AG20443 (cell line): ENCODE measurements at regions not wholly inside any gene's neighbourhood (a gene's known extent, or its start where the extent isn't known, plus 50 kb on each side); places are given as distances from the start of the nearest gene placed in this dataset.

Experiments used
- DNase-seq: peaks from one replicate; pipeline ENCODE4 v3.0.0; 2012; ENCODE audit warnings: low spot score, mixed read lengths

DNA sequence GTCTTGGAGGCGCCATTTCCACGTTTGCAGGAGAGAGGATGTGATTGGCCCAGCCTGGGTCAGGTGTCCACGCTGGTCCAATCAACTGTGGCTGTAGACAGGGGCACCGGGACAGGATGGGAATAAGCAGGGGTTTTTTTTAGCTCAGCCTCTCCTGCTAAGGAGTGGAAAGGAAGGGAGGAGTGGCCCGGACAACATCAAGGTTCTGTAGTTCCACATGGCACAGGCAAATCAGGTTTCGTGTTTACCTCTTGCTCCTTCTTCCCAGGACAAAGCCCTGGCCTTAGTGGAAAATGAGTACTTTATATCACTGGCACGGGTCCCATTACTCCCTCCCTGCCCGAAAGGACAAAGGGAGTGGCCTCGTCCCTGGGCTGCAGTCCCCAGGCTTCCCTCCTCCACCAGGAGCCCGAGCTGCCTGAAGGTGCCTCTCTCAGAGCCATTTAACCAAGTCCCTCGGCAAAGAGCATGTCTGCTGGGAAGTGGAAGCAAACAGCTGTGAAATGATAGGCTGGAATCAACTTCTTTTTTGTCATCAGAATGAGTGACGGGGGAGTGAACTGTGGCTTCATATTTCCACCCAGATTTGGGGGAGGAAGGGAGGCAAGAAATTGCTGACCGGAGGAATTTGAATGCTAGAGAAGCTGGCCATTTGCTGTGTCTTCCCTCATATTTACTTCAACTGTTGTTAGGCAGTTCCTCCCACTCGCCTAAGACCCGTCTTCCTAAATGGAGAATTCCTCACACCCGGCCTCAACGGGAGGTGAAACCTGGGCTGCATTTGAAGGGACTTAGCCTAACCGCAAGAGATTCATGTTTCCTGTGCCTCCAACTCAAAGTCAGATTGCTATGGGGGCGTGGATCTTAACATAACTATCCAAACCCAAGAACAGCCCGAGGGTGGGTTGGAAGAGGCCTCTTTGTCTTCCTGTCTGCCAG, 84.9 kb upstream of the SLC44A3 start:
- DNase-seq, result no peak

DNA sequence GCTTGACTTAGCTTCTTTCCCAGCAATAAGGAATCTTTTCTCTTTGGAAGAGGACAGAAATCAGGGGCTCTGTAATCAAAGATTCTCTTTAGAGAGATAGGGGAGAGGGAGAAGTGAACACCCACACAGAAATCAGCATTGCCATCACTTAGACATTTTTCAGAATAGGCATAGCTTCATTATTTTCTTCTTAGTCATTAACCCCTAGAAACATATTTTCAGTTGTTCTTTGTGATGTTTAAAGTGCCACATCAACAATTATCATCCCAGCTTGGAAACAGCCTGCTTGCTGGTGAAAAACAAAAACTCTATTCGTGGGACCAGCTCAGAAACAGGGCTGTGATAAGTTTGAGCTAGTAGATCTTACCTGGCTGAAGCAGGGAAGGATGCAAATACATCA, 88.3 kb upstream of the SLC44A3 start:
- no peak for DNase-seq

DNA sequence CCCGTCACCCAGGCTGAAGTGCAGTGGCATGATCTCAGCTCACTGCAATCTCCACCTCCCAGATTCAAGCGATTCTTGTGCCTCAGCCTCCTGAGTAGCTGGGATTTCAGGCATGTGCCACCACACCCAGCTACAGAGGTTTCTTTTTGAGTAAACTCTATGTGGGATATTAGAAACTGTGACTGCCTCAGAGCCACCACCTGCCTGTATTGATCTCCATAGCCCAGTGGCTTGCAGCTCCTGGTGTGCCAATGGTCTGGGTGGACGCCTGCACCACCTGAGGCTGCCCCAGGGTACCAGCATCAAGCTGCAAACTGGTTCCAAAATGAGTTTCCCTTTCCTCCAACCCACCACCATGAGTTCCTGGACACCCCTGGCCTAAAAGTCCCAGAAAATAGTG, 89.7 kb upstream of the SLC44A3 start:
- DNase-seq, result no peak

DNA sequence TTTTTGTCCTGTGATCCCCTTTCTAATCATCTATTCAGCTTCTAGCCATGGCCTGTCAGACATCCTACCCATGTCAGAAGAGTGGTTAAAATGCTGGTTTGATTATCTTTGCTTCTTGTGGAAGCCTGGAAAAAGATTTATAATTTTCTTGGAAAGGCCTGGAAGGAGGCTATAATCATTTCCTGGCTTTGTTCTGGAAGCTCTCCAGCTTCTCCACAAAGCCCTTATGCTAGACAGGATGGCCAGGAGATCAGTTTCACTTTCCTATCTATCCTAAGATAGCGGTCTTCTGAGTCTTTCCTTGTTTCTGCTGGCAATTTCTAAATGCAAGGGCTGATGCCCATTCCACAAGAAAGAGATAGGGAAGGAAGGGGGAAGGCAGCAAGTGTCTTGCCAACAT, 90.9 kb upstream of the SLC44A3 start:
- peak; percentile 68 for DNase-seq

- DNase-seq, result peak; percentile 82
Measured at GRCh38 chr1:94727846-94728715, 92.1 kb upstream of the SLC44A3 start.

- DNase-seq, result no peak
Measured at GRCh38 chr1:94726981-94727685, 93.0 kb upstream of the SLC44A3 start.

GRCh38 chr1:94725566-94725965, 94.6 kb upstream of the SLC44A3 start:
- DNase-seq, result no peak

DNA sequence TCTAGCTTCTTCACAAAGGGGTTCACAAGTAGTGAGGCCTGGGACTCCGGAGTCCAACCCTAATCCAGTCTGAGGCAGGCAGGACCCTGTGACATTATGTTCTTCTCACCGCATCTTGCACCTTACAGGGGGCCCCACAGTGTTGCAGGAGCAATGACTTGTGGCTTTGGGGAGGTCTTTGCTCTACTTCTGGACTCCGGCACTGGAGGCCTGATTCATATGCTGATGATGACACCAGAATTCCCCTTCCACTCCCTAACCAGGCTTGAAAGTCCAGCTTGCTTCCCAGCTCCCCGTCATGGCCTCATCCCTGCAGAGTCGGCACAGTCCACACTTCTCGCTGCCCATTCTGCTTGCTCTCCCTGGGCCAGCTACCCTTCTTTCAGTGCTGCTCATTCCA, 96.3 kb upstream of the SLC44A3 start:
- peak; percentile 43 for DNase-seq

- DNase-seq, result no peak
Measured at GRCh38 chr1:94723463-94723862, 96.7 kb upstream of the SLC44A3 start.

DNA sequence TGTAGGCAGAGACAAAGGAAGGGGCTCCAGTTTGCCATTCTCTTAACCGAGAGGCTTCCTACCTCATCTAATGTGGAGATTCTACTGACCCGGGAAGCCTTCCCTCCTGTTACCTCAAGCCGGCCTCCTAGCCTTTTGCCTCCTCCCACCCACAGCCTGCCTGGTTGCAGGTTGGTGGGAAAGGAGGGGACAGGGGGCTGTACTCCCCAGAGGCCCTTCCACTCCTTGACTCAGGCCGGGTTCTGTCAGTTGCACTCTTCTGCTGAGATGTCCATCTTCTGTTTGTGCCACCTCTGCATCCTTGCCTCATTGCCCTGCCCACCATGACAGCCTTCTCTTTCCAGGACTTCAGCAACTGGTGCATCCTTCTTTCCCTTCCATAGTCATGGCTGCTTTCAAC, 98.0 kb upstream of the SLC44A3 start:
- DNase-seq, result no peak

DNA sequence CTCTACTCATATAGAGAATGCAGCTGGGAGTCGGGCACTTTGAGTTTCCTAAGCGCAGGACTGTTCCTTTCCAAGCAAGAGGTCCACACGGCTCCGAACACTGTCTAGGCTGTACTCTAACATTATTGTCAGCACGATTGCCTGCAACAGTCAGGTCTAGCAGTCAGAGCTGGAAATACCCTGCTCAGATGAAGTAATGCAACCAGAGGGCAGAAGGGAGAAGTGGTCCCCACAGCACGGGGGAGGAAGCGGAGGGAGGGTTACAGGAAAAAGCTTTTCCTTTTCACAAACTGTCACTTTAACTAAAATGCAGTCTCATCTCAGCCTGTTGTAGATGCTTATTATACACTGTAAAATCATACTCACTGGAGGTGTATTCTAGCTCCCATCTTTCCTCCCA, 98.9 kb upstream of the SLC44A3 start:
- no peak for DNase-seq

DNA sequence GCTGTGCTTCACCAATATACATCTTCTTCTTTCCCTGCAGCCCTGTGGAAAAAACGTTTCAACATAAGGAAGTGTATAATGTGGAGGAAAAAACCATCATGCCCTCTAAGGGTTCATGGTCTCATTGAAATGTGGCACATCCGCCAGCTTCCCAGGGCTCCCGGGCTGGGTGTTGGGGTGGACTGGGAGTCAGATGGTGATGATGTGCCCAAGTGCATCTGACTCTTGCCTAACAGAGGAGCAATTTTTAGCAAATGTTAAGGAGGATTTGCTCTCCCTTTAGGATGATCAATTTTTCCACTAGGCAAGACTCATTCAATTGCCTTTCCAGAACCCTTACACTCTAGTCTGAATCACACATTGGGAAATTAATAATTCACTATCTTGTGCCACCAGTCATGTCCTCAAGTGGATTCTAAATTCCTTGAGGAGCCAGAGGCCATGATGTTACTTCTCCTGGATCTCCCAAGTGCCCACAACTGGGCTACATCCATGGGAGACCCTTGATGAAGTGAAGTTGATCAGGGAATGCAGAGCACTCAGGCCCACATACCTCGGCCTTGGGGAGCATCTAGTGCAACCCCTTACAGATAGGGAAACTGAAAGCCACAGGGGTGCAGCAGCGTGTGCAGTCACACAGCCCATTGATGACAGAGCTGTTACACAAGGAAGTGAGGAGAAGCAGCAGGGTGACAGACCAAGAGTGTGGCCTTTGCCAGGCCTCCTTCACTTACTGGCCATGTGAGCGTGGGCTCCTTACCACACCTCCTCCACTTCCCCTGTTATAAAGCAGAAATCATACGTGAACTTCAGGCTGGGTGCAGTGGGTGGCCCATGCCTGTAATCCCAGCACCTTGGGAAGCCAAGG, 100.0 kb upstream of the SLC44A3 start:
- DNase-seq, result no peak

DNA sequence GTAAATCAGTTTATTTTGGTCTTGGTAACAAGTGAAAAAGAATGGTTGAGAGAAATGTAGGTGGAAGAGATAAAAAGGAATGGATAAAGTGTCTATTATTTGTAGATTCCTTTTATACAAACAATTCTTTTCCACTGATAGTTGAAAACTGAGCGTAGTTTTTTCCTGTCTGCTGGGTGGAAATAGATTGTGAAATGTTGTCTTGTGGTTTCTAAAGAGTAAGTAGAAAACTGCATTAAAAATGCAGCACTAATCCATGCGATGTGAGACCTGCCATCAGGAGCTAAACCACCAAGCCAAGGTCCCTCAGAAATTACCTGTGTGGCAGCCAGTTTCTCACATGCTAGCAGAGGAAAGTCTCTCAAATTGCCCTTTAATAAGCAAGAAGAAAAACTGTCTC, 103.2 kb upstream of the SLC44A3 start:
- DNase-seq, result no peak

- DNase-seq, result no peak
Measured at GRCh38 chr1:94715321-94715720, 104.8 kb upstream of the SLC44A3 start.

- DNase-seq, result no peak
Measured at GRCh38 chr1:94714552-94714951, 105.6 kb upstream of the SLC44A3 start.

DNA sequence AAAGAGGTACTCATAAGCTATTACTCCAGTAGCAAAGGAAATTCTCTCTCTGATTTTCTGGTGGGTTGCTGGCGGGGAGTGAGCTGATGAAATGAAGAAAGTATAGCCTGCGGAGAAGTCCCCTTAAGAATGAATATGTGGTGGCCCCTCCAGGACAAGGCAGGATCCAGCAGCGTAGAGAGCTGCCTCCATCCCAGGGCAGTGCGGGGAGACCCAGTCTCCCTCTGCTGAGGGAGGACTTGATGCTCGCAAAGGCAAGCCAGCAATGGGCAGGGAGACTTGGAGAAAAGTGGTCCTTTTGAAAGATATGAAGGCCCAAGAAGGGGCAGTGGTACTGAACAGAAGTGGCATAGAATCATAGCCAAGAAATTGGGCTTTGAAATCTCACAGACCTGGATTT, 106.0 kb upstream of the SLC44A3 start:
- no peak for DNase-seq

DNA sequence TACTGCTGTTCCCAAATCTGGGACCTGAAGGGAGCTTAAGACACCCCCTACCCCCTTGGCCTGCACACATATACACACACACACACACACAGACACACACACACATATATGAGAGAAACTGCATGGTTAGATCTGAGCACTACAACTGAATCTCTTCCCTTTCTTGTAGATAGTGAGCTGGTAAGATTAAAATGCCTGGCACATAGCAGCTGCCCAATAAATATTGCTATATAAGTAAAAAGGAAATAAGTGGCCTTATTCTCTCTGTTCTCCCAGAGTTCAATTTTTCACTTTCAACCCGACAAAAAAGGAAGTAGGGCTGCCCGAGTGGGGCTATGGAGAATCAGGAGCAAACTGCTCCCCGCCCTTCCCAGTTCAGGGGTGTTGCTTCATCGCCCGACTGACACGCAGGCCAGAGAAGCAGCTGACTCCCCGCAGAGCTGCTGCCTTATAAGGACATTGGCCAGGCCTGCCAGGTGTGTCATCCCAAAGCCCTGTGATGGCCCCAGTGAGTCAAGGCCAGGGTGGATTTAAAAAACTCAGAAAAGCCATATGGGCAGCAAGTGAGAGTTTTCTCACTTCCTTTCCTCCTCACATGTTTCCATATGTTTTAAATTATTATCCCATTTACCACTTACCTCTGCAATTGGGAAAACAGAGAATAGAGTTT, 106.5 kb upstream of the SLC44A3 start:
- DNase-seq, result peak; percentile 94

DNA sequence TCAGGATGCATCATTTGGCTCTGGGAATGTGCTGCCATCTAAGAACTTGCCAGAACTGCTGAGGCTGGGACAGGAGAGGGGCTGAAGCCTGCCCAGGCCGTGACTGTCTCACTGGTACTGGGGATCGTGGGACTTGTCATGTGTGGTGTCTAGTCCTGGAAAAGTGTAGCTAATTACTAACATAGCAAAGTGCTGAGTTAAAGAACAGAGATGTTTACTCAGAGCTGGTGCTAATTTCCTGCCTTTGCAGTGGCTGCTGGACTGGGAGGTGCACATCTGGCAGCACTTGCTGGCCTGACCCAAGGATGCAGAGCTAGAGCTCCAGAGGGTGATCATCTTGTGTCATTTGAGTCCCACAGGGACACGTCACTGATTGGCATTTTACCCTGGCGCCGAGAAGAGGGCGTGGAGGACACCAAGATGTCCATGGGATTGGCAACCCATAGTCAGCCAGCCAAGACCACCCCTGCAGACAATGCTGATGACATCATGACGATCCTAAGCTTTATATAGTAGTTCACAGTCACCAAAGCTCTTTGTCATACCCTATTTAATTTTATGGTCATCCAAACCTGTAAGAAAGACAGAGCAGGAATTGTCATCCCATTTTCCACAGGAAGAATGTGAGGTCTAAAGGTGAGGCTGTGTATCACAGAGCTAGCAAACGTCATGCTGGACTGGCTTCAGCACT, 110.1 kb upstream of the SLC44A3 start:
- DNase-seq, result peak; percentile 68

- DNase-seq, result no peak
Measured at GRCh38 chr1:94708811-94709210, 111.3 kb upstream of the SLC44A3 start.

- DNase-seq, result no peak
Measured at GRCh38 chr1:94708299-94708685, 111.9 kb upstream of the SLC44A3 start.
